GM12875 (cell line): ENCODE measurements at regions not wholly inside any gene's neighbourhood (a gene's known extent, or its start where the extent isn't known, plus 50 kb on each side); places are given as distances from the start of the nearest gene placed in this dataset.

Experiments used
- H3K4me3 ChIP-seq: one replicate; pipeline ENCODE4 v1.5.1; 2011; ENCODE audit warnings: low read depth, low read length, control low read depth
- CTCF ChIP-seq: IDR thresholded peaks from 2 replicates; pipeline ENCODE4 v1.5.1; 2011; ENCODE audit warnings: low read depth, mild to moderate bottlenecking, control low read depth, inconsistent platforms, low read length, moderate library complexity, borderline replicate concordance; ENCODE audit not compliant: insufficient read depth

- no peak overlapping the region for H3K4me3 ChIP-seq
- no peak for TF ChIP-seq CTCF
Measured at GRCh38 chr17:34511265-34511664, 68.1 kb upstream of the TMEM132E start.

- no peak for TF ChIP-seq CTCF
- H3K4me3 ChIP-seq, result no peak overlapping the region
Measured at GRCh38 chr17:34504814-34505484, 74.4 kb upstream of the TMEM132E start.

GRCh38 chr17:34503528-34504195 is 75.7 kb upstream of the TMEM132E start:
- no peak for TF ChIP-seq CTCF

GRCh38 chr17:34502426-34502825 is 77.0 kb upstream of the TMEM132E start:
- no peak overlapping the region for H3K4me3 ChIP-seq
- TF ChIP-seq CTCF, result no peak

More at GRCh38 chr17:34503528-34504195, 75.7 kb upstream of the TMEM132E start:
- H3K4me3 ChIP-seq, result no peak overlapping the region

GRCh38 chr17:34499576-34499975 is 79.8 kb upstream of the TMEM132E start:
- no peak overlapping the region for H3K4me3 ChIP-seq
- no peak for TF ChIP-seq CTCF

GRCh38 chr17:34493917-34494316 is 85.5 kb upstream of the TMEM132E start:
- TF ChIP-seq CTCF, result no peak
- no peak overlapping the region for H3K4me3 ChIP-seq

- no peak for TF ChIP-seq CTCF
- no peak overlapping the region for H3K4me3 ChIP-seq
Measured at GRCh38 chr17:34487626-34488025, 91.8 kb upstream of the TMEM132E start.
